A673 (cell line): ENCODE measurements at regions not wholly inside any gene's neighbourhood (a gene's known extent, or its start where the extent isn't known, plus 50 kb on each side); places are given as distances from the start of the nearest gene placed in this dataset.

Source experiments
- EZH2 ChIP-seq: fragments of 200-600 bp; sonication (generic); IDR thresholded peaks from 2 replicates; pipeline ENCODE4 v1.6.1; 2017; ENCODE audit warnings: borderline replicate concordance, low read depth, mild to moderate bottlenecking, mixed read lengths, antibody characterized with exemption, low read length; ENCODE audit not compliant: poor library complexity, severe bottlenecking
- TF ChIP-seq, protein P1 (sequence below): fragments of 300-800, 200-600 bp; sonication (generic); conservative IDR thresholded peaks from 2 replicates; pipeline ENCODE4 v1.5.1; 2017; ENCODE audit warnings: low read depth, mild to moderate bottlenecking, antibody characterized with exemption, low read length, moderate library complexity, mixed read lengths

DNA sequence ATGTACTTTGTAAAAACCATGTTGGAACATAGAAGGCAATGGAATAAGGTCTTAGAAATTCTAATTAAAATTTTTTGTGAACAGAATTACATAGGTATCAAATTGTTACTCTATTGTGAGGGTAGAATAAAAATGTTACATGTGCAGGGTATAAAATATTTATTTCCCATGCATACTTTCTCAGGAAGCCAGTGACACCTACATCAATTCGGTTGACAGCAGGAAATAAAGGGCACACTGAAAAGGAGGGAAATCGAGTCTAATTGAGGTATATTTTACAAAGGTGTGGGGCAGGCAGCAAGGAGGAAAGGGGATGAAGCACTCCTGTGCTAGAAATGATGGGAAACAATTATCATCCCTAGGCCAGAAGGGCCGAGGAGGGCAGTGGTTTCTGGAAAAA, 244.9 kb downstream of the C7orf25 start:
- TF ChIP-seq, protein P1, sequence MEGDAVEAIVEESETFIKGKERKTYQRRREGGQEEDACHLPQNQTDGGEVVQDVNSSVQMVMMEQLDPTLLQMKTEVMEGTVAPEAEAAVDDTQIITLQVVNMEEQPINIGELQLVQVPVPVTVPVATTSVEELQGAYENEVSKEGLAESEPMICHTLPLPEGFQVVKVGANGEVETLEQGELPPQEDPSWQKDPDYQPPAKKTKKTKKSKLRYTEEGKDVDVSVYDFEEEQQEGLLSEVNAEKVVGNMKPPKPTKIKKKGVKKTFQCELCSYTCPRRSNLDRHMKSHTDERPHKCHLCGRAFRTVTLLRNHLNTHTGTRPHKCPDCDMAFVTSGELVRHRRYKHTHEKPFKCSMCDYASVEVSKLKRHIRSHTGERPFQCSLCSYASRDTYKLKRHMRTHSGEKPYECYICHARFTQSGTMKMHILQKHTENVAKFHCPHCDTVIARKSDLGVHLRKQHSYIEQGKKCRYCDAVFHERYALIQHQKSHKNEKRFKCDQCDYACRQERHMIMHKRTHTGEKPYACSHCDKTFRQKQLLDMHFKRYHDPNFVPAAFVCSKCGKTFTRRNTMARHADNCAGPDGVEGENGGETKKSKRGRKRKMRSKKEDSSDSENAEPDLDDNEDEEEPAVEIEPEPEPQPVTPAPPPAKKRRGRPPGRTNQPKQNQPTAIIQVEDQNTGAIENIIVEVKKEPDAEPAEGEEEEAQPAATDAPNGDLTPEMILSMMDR, result no peak
- TF ChIP-seq EZH2, result no peak
